ENCODE measurements at regions not wholly inside any gene's neighbourhood (a gene's known extent, or its start where the extent isn't known, plus 50 kb on each side); places are given as distances from the start of the nearest gene placed in this dataset.
A peak's percentile ranks its signal among the peaks of the same experiment; 100 is the strongest.

DNA sequence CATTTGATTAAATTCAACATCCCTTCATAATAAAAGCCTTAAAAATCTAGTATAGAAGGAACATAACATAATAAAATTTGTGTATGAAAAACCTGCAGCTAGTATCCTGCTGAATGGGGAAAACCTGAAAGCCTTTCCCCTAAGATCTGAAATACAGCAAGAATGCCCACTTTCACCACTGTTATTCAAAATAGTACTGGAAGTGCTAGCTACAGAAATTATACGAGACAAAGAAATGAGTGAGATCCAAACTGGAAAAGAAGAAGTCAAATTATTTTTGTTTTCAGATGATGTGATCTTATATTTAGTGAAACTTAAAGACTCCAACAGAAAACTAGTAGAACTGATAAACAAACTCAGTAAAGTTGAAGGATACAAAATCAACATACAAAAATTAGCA lies 152.9 kb downstream of the RTL3 start:
- TF ChIP-seq, protein P1, sequence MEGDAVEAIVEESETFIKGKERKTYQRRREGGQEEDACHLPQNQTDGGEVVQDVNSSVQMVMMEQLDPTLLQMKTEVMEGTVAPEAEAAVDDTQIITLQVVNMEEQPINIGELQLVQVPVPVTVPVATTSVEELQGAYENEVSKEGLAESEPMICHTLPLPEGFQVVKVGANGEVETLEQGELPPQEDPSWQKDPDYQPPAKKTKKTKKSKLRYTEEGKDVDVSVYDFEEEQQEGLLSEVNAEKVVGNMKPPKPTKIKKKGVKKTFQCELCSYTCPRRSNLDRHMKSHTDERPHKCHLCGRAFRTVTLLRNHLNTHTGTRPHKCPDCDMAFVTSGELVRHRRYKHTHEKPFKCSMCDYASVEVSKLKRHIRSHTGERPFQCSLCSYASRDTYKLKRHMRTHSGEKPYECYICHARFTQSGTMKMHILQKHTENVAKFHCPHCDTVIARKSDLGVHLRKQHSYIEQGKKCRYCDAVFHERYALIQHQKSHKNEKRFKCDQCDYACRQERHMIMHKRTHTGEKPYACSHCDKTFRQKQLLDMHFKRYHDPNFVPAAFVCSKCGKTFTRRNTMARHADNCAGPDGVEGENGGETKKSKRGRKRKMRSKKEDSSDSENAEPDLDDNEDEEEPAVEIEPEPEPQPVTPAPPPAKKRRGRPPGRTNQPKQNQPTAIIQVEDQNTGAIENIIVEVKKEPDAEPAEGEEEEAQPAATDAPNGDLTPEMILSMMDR (IDR thresholded peaks at IDR 0.05; ENCODE audit: insufficient read depth, low read depth, low read length, missing control alignments): no peak
- no peak overlapping the region for H3K4me3 ChIP-seq (ENCODE audit: low read length)
- DNase-seq (ENCODE audit: low read depth): no peak

DNA sequence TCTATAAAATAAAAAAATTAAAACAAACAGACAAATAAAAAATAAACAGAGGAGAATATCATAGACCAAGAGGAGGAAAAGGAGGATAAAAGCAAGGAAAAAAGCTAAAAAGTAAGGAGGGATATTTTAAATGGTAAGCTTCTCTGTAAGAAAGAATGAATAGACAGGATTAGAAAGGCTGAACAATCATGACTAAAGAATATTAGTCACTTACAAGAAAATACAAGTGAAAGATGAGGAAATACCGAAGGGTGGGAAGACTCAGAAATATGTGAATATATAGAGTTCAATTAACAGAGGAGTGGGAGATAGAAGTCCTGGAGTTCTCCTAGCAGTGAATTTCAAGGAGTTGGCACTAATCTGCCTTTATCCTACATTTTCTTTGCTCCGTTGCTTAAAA lies 162.6 kb downstream of the RTL3 start:
- TF ChIP-seq, protein P1 (IDR thresholded peaks at IDR 0.05; ENCODE audit: insufficient read depth, low read depth, low read length, missing control alignments): no peak
- DNase-seq (ENCODE audit: low read depth): peak; percentile 26

DNA sequence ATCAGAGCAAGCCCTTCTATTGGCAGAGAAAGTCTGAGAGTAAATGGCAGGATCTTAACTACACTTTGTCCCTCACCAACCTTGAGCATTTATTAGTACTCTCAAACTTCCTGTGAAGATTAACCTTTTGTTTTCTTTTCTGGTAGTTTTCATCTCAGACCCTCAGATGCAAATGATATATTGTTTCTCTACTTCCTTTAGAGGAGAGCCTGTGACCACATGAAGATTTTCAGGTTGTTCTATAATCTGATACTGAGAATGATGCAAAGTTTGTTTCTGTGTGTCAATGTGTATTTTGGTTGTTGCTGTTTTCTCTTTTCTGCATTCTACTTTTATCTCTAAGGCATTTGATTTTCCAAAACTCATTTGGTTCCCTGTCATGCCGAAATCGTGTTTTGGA lies 165.8 kb upstream of the CYSLTR1 start:
- TF ChIP-seq, protein P1 (IDR thresholded peaks at IDR 0.05; ENCODE audit: insufficient read depth, low read depth, low read length, missing control alignments): no peak
- no peak overlapping the region for H3K4me3 ChIP-seq (ENCODE audit: low read length)
- no peak for DNase-seq (ENCODE audit: low read depth)

More for the DNA sequence above, 162.6 kb downstream of the RTL3 start:
- no peak overlapping the region for H3K4me3 ChIP-seq (ENCODE audit: low read length)

DNA sequence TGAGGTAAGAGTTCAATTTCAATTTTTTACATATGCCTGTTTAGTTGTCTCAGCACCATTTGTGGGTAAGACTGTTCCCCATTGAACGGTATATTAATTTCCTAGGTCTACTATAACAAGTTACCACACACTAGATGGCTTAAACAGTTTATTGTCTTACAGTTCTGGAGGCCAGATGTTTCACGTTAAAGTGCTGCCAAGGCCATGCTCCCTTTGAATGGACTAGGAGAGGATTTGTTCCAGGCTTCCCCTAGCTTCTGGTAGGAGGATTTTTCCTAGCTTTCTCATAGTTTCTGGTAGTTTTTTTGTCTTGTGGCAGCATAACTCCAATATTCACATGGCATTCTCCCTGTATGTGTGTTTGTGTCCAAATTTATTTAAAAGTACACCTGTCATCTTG lies 149.3 kb upstream of the CYSLTR1 start:
- DNase-seq (ENCODE audit: low read depth): no peak
- no peak overlapping the region for H3K4me3 ChIP-seq (ENCODE audit: low read length)
- TF ChIP-seq, protein P1 (IDR thresholded peaks at IDR 0.05; ENCODE audit: insufficient read depth, low read depth, low read length, missing control alignments): no peak

DNA sequence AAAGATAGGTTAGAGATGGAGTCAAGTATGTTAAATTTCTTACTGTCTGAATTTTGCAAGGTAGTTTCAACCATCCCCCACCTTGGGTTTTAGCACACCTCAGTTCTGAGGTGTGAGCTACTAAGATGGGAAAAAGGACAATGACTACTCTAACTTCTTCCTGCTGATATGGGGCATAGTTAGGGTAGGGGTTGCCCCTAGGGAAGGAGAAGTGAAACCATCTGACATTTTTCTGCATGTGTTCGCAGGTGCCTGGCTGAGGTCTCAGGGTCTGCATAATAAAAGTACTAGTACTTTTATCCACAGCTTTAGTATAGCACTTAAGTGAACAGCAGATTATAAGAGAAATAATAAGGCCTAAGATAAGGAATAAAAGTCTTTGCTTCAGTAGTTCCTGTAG lies 129.5 kb upstream of the CYSLTR1 start:
- no peak for DNase-seq (ENCODE audit: low read depth)
- no peak overlapping the region for H3K4me3 ChIP-seq (ENCODE audit: low read length)
- TF ChIP-seq, protein P1 (IDR thresholded peaks at IDR 0.05; ENCODE audit: insufficient read depth, low read depth, low read length, missing control alignments): no peak

DNA sequence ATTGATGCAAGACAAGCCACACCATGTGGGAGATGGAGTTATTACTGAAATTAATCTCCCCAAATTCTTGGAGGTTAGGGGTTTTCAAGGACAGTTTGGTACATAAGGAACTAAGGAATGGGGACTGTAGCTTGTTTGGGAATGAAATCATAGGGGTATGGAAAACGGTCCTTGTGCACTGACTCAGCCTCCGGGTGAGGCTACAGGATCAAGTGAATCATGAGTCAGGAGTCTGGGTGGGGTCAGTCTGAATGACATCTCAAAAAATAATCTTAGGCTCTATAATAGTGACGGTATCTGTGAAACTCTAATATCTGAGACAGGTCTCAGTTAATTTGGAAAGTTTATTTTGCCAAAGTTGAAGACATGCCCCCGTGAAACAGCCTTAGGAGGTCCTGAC lies 128.5 kb upstream of the CYSLTR1 start:
- peak; percentile 76 for DNase-seq (ENCODE audit: low read depth)
- TF ChIP-seq, protein P1 (IDR thresholded peaks at IDR 0.05; ENCODE audit: insufficient read depth, low read depth, low read length, missing control alignments): no peak
- no peak overlapping the region for H3K4me3 ChIP-seq (ENCODE audit: low read length)

DNA sequence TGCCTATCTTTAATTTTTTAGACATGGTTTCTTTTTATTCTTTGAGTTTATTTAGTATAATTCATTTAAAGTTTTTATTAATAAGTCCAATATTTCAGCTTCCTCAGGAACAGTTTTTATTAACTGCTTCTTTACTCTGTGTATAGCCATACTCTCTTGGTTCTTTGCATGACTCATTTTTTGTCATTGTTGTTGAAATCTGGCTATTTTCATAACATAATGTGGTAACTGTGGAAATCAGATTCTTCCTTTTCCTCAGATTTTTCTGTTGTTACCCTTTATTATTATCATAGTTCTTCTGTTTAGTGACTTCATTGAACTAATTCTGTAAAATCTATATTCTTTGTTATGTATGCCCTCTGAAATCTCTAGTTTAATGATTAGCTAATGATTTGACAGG lies 124.9 kb upstream of the CYSLTR1 start:
- TF ChIP-seq, protein P1 (IDR thresholded peaks at IDR 0.05; ENCODE audit: insufficient read depth, low read depth, low read length, missing control alignments): no peak
- H3K4me3 ChIP-seq (ENCODE audit: low read length): no peak overlapping the region
- DNase-seq (ENCODE audit: low read depth): peak; percentile 2

Data from epithelial cell of esophagus (primary cell).